ENCODE measurements at regions not wholly inside any gene's neighbourhood (a gene's known extent, or its start where the extent isn't known, plus 50 kb on each side); places are given as distances from the start of the nearest gene placed in this dataset.

- Histone ChIP-seq H3K27me3 (replicated peaks in 1 of 7) (no peaks in the 10 kb centered on the region), H3K4me1 (no peaks in the 10 kb centered on the region), H3K27ac (no peak overlapping the region), H3K36me3 (no peaks in the 10 kb centered on the region), H3K9me3 (peaks cover 0 to 26% (median 2%) of the 10 kb centered on the region in 8 donors), H3K4me3 (no peak overlapping the region)
- intact Hi-C loops (cut with DNase I; ENCODE audit: low total_unique reads): no loop called here
- no peak for TF ChIP-seq POLR2A (IDR thresholded peaks at IDR 0.05)
- no peak for TF ChIP-seq POLR2AphosphoS5 (IDR thresholded peaks at IDR 0.05)
- no peak for TF ChIP-seq CTCF (IDR thresholded peaks at IDR 0.05 in 8 of 11, conservative IDR thresholded peaks at IDR 0.05 in 3 of 11)
- peak; percentile 23 for DNase-seq
- 72 to 81% (median 74%) methylated on average over 7 of the region's 7 CpGs for WGBS, 5 donors
These were observed 292.8 kb downstream of the BCHE start for GRCh38 chr3:165544432-165544831.

- Histone ChIP-seq H3K9me3 (peaks cover 0 to 7% (median 0%) of the 10 kb centered on the region in 8 donors), H3K4me3 (no peak overlapping the region), H3K27ac (no peak overlapping the region), H3K4me1 (no peaks in the 10 kb centered on the region), H3K36me3 (no peaks in the 10 kb centered on the region), H3K27me3 (replicated peaks in 1 of 7) (no peaks in the 10 kb centered on the region)
- no peak for TF ChIP-seq POLR2AphosphoS5 (IDR thresholded peaks at IDR 0.05)
- TF ChIP-seq POLR2A (IDR thresholded peaks at IDR 0.05): no peak
- no peak for TF ChIP-seq CTCF (IDR thresholded peaks at IDR 0.05 in 8 of 11, conservative IDR thresholded peaks at IDR 0.05 in 3 of 11)
- no peak for DNase-seq
- WGBS, 5 donors: 56 to 72% (median 62%) methylated on average over 2 of the region's 2 CpGs
- intact Hi-C loops (cut with DNase I; ENCODE audit: low total_unique reads): no loop called here
These were observed 299.1 kb downstream of the BCHE start for GRCh38 chr3:165538166-165538565.

- H3K36me3 ChIP-seq: no peaks in the 10 kb centered on the region
- 82 to 97% (median 87%) methylated on average over 1 of the region's 1 CpG for WGBS, 5 donors
- TF ChIP-seq POLR2A (IDR thresholded peaks at IDR 0.05) (no peak), CTCF (IDR thresholded peaks at IDR 0.05 in 8 of 11, conservative IDR thresholded peaks at IDR 0.05 in 3 of 11) (no peak), POLR2AphosphoS5 (IDR thresholded peaks at IDR 0.05) (no peak)
These were observed 304.4 kb downstream of the BCHE start for GRCh38 chr3:165532851-165533250.

GRCh38 chr3:165529451-165529850 lies 307.8 kb downstream of the BCHE start:
- TF ChIP-seq POLR2AphosphoS5 (IDR thresholded peaks at IDR 0.05) (no peak), CTCF (IDR thresholded peaks at IDR 0.05 in 8 of 11, conservative IDR thresholded peaks at IDR 0.05 in 3 of 11) (no peak), POLR2A (IDR thresholded peaks at IDR 0.05) (no peak)
- Histone ChIP-seq H3K27me3 (replicated peaks in 1 of 7) (no peaks in the 10 kb centered on the region), H3K36me3 (no peaks in the 10 kb centered on the region), H3K27ac (no peak overlapping the region), H3K4me3 (no peak overlapping the region), H3K4me1 (no peaks in the 10 kb centered on the region), H3K9me3 (peaks cover 0 to 7% (median 0%) of the 10 kb centered on the region in 8 donors)
- intact Hi-C loops (cut with DNase I; ENCODE audit: low total_unique reads): no loop called here
- WGBS, 5 donors: 80 to 97% (median 83%) methylated on average over 2 of the region's 2 CpGs
- no peak for DNase-seq

More at GRCh38 chr3:165532851-165533250, 304.4 kb downstream of the BCHE start:
- Histone ChIP-seq H3K4me3 (no peak overlapping the region), H3K9me3 (peaks cover 0 to 8% (median 0%) of the 10 kb centered on the region in 8 donors), H3K4me1 (no peaks in the 10 kb centered on the region), H3K27ac (no peak overlapping the region), H3K27me3 (replicated peaks in 1 of 7) (no peaks in the 10 kb centered on the region)
- intact Hi-C loops (cut with DNase I; ENCODE audit: low total_unique reads): no loop called here
- DNase-seq: no peak
